HG03196 (cell line): ENCODE measurements at regions not wholly inside any gene's neighbourhood (a gene's known extent, or its start where the extent isn't known, plus 50 kb on each side); places are given as distances from the start of the nearest gene placed in this dataset.

Source experiments
- ATAC-seq: cut with Tn5 transposase; IDR thresholded peaks from one replicate; pipeline ENCODE4 v1.9.1; 2021; ENCODE audit not compliant: unreplicated experiment

DNA sequence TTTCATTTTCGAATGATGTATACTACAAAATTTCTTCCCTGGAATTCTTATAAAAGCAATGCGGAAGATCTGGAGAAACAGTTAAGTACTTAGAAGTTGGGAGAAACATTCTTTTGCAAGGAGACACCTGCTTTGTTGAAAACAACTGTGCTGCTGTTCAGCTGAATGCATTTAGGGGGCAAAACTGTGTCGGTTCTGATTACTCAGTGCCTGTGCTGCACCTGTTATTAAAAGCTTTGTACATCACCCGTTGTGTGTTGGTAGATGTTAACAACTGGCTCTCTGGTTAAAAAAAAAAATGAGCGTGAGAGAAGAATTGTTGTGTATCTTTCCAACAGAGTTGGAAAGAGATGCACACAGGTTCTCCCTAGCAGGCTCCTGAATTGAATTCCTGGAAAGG lies 184.1 kb upstream of the HHIP start:
- no peak for ATAC-seq

DNA sequence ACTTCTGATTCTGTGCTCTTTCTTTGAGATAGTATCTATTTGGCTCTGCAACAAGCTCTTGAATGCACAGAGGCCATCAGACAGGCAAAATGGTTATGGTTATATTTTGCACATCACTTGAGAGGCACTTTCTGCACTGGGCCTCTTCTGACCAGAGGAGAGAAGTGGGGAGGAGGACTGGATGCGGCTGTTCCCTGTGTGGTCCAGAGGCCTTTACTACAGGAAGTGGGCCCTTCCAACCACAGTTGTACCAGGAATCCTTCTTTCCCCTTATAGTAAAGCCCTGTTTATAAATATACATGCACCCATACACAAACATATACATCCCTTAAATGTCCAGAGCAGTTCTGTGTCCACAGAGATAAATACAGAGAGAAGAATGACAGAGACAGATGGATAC lies 182.7 kb upstream of the HHIP start:
- no peak for ATAC-seq

DNA sequence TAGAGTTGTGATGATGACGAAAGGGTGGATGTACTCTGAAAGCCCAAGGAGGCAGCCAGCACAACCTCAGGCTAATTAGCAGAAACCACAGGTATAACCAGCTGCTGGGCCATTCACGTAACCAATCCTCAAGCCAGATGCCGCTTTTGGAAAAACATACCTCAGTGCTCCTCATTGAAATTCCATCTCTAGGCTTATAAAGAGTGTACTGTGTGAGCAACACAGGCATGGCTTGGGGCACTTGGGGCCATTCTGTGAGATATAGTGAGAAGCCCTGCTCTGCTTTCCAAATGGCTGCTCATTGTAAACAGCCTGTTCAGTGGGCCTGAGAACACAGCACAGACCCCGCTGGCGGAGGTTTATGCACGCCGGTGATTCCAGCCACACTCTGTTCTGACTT lies 182.1 kb upstream of the HHIP start:
- no peak for ATAC-seq

DNA sequence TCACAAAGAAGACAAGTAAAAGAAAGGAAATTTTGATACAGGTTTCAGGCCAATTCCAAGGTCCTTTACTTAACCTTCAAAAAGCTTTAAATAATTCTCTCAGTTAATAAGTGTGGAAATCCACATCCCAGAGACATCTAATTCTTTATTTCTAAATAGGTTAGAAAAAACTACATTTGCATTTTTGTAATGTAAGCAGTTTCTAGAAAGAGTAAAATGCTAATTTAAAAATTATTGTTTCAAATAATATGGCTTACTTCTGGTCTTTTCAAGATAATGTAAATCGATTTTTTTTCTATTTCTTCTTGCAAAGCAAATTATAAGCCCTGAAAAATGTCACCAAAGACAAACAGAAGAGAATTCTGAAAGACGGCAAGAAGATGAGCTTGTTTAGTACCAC lies 180.4 kb upstream of the HHIP start:
- no peak for ATAC-seq

DNA sequence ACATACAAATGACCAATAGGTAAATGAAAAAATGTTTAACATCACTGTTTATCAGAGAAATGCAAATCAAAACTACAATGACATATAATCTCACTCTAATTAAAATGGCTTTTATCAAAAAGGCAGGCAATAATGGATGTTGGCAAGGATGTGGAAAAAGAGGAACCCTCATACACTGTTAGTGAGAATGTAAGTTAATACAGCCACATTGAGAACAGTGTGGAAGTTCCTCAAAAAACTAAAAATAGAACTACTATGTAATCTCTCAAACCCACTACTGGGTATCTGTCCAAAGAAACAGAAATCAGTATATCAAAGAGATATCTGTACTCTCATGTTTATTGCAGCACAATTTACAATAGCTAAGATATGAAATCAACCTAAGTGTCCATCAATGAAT lies 165.9 kb upstream of the HHIP start:
- no peak for ATAC-seq

DNA sequence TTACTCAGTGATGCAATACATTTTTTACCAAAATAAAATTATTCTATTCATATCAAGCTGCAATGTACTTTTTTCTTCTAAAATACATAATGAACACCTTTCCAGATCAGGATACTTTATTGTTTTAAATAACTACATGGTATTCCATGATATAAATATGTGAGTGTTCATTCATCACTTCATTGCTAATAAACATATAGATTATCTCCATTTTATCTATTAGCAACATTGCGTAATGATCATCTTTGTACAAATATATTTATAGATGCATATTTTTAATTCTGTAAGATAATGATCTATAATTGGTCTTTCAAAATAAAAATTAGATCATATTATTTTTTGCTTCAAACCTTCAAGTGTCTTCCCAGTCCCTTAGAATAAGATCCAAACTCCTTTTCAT lies 156.1 kb upstream of the HHIP start:
- no peak for ATAC-seq

DNA sequence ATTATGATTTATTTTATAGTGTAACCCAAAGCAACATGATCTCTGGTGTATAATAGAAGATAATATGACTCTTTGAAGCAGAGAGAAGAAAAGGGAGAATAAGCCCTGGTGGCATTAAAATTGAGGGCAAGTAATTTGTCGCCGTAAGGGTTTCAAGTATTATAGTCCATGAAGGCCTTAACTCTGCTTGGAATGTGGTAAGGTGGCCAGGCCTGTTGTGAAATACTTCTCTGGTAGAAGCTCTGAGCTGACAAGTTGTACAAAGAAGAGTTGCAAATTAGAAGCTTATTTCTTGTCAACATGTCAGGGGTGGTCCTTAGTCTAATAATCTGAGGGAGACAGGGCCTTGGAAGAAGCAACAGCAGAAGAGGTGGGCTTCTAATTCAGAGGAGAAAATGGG lies 151.7 kb upstream of the HHIP start:
- no peak for ATAC-seq

DNA sequence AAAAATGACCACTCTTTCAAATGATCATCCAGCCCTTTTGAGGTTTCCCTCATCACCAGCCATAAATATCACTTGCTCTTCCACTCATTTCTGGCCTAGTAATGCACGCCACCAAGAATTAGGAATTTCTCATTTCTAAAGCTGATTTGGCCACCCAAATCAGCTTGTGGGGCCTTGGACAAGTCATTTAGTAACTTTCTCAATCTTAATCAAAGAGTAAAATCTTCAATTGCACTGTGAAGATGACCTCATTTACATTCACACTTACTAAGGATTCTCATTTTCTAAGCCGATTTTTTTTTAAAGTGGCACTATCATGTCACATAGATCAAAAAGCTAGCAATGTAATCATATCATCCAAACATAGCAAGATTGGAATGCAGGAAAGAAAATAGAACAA lies 150.0 kb upstream of the HHIP start:
- no peak for ATAC-seq

DNA sequence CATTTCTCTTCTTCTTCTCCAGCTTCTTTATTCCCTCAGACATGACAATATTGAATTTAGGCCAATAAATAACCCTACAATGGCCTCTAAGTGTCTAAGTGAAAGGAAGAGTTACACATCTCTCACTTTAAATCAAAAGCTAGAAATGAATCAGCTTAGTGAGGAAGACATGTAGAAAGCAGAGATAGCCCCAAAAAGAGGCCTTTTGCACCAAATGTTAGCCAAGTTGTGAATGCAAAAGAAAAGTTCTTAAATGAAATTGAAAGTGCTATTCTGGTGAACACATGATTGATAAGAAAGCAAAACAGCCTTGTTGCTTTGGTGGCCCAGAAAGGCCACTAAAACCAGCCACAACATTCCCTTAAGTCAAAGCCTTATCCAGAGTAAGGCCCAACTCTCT lies 146.2 kb upstream of the HHIP start:
- no peak for ATAC-seq

DNA sequence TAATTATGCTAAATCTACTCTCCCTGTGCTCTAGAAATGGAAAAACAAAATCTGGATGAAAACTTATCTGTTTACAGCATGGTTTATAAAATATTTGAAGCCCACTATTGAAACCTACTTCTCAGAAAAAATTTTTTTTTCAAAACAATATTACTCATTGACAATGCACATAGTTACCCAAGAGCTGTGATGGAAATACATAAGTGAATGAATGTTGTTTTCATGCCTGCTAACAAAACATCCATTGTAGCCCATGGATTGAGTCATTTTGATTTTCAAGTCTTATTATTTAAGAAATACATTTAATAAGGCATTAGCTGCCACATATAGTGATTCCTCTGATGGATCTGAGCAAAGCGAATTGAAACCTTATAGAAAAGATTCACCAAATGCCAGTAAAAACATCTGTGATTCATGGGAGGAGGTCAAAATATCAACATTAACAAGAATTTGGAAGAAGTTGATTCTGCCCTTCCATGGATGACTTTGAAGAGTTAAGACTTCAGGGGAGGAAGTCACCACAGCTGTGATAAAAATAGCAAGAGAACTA lies 144.7 kb upstream of the HHIP start:
- no peak for ATAC-seq

DNA sequence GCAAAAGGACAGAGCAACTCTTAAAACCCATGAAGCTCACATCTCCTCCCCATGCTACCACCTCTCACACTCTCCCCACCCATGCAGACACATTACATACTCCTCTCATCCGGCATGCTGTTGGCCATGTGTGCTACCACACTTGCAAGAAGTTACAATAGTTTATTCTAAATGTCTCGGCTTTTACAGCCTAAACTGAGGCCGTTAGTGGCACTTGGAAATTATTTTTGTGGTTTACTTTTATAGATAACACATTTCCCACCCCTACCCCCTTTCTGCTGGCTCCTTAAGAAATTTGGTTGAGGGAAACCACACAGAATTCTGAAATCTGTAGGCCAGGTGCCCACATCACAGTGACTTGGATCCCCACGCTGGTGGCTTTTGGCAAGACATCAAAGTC lies 141.1 kb upstream of the HHIP start:
- no peak for ATAC-seq

DNA sequence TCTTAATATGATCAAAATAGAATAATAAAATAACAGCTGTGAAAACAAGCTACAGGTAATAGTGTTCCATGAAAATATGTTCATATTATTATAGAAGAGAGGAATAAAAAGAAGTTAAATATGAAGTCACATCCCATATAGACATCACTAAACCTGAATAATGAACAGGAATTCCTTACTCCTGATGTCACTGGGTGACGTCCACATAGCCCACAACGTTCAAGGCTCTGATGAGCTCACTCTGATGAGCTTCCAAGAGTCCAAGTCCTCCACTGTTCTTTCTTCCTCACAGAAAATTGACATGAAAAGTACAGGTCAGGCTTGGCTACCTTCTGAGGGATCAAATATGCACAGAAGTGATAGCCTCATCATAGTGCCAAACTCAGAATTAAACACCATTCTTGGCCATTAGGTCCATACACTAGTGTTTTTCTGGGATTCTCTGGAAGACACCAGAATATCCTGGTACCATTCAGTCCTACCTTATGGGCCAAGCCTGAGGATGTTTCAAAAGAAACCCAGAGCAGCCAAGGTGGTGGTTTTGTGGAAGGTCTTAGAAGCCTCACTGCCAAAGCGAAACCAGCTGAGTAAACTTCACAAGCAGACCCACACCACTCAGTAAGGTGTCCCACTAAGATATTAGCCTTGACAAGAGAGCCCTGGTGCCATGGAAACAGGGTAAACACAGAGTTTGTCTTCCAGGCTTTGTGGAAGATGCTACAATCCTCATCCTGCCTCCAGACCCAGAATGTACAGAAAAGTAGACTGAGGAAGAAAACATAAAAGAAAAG lies 138.4 kb upstream of the HHIP start:
- ATAC-seq = no peak

DNA sequence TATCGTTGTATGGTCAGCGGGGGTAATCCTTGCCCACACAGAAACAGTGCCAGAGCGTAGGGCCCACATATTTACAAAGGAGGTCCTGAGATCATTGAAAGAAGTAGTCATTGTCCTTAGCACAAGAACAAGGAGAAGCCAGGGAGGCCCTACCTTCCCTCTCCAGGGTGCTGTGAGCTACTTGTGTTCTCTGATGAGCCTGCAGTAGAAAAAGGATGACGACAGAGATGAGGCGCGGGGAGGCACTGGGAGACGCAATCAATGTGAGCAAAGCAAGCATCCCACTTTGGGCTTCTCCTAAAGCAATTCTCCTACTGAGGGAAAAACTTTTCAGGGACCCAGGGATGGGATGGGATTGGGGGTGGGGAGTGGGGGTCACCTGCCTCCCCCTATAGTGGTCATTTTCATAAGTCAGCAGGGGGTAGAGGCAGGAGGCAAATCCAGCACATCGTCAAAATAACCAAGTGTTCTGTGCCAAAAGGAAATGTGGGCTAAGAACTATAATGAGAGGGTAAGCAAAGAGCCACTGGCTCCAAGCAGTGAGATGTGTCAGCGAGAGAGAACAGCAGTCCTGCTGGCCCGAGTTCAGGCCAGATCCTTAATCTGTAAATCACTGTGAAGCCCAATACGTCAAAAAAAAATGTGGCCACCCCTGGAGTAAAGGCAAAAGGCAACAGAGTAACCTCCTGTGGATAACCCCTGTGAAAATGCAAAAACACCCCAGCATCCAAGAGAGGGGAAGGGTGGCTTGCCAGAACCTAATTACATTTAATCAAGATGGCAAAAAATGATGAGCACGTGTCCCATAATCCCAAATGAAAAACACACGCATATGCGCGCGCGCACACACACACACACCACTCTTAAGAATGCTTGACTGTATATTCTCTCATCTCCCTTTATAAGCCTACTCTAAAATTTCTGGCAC lies 136.6 kb upstream of the HHIP start:
- ATAC-seq = no peak

DNA sequence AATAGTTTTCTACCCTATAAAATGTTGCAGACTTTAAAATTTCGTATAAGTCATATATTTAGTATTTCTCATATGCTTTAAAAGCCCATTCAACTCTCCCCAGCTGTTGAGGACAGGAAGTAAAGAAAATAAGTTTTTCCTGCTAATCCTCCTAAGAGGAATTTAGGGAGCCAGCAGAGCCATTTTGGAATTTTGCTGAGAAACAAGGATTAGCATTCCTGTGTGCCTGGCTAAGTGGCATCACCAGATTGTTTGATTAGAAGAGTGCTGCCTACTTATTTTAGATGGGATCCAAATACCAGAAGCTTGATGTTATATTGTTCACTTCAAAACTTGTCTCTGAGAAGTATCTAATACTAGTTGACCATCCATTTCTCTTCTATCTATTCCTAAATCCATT lies 131.2 kb upstream of the HHIP start:
- no peak for ATAC-seq

DNA sequence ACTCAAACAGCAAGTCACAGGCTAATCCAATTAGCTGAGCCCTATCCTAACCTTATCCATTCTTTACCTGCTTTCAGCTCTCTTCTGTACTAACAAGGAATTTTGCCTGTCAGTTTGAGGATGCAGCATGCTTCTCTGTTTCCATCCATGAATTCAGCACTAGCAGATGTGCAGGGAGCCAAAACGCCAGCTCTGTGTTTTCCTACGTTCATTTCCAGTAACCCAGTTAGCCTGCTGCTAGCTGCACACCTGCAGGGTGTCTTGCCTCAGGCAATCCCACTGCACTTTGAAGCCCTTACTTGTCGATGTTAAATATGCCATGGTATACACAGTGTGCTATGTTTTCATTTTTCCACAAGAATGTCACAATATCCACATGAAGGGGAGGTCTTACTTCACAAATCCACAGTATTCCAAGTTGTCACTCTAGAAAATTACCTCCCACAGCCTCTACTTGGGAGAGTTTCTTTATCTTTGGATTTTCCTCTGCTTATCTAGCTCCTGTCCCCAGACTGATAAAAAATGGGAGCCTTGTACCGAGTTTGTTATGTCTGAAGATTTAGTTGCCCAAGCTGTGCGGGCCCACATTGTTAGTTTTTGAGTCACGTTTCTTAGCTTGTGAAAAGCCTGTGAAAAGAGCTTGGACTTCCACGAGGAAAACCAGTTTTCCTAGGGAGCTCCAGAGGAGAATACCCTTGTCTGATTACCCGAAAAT lies 127.6 kb upstream of the HHIP start:
- ATAC-seq = no peak

DNA sequence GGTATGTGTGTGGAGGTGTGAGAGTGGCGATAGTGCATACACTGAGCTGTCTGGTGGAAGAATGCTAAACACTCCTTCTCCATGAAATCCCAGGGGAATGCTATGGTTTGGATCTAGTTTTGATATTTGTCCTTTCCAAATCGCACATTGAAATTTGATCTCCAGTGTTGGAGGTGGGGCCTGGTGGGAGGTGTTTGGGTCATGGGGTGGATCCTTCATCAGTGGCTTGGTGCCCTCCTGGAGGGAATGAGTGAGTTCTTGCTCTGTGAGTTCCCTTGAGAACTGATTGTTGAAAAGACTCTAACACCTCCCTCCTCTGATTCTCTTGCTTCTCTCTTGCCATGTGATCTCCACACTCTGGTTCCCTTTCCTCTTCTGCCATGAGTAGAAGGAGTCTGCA lies 114.1 kb upstream of the HHIP start:
- ATAC-seq = no peak

DNA sequence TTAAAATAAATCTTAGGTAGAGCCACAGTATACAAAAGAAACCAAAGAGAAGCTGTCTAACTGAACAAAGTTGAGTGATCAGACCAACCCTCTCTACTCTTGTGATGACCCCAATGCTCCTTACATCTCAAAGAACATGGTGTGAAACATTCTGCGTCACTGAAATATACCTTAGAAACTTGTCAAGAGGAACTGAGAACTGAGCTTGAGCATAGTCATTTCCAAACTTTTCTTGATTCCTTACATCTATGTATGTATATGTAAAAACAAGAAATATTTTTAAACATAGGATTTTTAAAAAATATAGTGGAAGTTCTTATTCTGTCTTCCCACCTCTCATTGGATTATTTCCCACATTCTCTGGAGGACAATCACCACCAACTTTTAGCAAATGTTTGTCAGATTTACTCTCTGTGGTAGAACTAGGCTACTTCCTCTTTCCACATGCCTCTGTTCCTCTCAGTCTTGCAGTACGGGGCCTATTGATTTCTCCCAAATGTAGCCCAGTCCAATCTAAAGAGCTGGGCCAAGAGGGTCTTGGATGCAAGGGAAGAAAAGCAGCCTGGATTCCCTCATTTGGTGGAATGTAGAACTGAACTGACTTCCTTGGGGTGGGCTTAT lies 98.2 kb upstream of the HHIP start:
- peak; percentile 100 for ATAC-seq

DNA sequence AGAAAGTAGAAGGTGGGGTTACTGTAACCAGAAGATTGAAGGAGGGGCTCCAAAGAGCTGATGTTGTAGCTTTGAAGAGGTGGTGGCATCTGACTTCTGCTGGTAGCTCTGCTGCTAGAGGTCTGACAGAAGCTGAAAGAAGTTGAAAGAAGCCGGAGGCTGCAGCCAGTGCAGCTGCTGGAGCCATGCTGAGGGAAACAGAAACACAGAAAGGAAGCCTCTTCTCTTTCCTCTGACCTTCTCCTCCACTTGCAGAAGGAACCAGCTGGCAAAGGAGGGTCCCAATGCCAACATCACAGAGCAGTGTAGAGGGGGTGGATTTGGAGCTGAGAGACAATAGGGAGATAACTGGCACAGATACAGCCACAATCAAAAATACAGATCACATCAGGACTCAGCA lies 89.3 kb upstream of the HHIP start:
- no peak for ATAC-seq

DNA sequence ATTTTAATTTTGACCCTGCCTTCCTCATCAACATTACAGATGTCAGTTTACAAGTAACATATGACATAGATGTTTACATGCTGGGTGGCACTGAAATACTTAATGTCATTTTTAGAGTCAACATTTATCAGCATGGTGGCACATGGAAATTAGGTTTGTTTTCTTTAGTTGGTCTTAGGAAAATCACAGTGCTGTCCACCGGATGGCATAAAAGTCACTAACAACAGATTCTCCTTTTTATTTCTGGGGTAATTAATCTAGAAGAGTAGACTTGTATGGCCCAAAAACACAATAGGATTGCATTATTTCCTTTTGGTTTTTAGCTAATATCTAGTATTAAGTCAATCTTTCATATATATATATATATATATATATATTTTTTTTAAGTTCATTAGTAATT lies 88.6 kb upstream of the HHIP start:
- no peak for ATAC-seq

DNA sequence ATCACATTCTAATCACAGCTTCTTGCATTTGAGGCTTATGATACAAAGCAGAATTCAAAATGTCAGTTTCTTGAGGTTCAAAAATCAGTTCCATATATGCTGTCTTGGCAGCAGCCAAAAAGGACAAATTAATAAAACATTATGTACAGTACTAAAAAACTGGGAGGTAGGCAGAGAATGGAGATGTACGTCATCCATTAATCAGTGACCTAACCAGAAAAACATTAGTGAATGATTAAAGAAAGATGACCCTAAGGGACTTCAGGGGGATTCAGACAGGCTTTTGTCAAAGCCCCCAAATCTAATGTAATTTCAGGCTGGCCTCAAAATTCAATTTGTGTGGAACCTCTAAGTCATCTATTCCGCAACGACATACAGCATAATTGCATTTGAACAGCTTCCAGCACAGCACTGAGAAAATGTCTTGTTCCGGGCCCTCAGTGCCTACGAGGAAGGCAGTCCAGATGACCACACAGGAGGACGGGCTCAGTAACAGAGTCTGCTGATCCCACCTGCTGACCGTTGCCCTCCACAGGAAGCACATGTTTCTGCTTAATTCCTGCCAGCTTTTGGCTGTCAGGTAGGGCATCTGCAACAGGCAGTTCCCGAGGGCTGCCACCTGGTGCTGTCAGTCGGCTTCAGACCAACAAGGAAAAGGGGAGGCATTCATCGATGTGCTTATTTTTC lies 83.8 kb upstream of the HHIP start:
- ATAC-seq = no peak
